ENCODE measurements at regions not wholly inside any gene's neighbourhood (a gene's known extent, or its start where the extent isn't known, plus 50 kb on each side); places are given as distances from the start of the nearest gene placed in this dataset.

DNA sequence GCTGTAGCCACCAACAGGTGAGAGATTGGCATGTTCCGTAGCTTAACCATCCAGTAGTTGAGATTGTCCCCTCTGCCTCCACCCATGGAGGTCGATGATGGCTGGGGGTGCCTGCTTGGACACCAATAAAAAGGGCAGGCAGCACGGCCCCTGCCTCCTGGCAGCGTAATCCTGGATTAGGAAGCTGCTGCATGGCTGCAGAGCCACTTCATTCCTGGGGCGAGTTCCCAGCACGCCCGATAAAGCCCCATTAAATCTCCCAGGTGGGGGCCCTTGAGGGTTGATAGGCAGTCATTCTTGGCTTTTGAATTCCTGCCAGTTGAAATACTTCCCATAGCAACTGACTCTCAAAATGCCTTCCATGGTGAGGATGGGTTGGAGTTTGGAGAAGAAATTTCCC lies 67.8 kb downstream of the PLXNA1 start:
- Histone ChIP-seq H3K36me3 (no peaks in the 10 kb centered on the region), H3K27me3 (no peaks in the 10 kb centered on the region), H3K4me3 (no peak overlapping the region), H3K4me1 (no peaks in the 10 kb centered on the region), H3K9me3 (no peaks in the 10 kb centered on the region), H3K27ac (no peak overlapping the region)
- TF ChIP-seq CTCF (IDR thresholded peaks at IDR 0.05), result no peak
- no peak for DNase-seq (ENCODE audit: low spot score)

DNA sequence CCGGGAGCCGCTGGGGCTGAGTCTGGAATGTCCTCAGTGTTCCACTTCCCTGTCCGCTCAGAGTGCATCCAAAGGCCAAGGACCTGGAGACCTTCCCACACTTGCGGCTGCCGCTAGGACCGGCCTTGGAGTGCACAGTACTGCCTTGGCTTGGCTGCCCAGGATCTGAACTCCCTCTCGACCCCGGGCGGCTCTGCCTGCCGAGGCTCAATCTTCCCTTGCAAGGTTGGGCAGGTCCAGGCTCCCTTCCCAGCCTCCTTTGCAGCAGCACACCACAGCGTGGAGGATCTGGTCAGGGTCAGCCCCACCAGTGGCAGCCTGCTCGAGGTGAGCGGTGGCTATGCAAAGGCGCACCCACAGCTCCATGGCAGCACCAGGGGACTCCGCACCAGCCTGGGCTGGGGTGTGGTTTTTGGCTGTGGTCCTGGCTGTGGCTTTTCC lies 69.2 kb downstream of the PLXNA1 start:
- peak; percentile 83 for DNase-seq (ENCODE audit: low spot score)
- Histone ChIP-seq H3K27me3 (no peaks in the 10 kb centered on the region), H3K9me3 (peaks cover 0 to 6% of the 10 kb centered on the region in 2 donors), H3K4me1 (no peaks in the 10 kb centered on the region), H3K27ac (no peak overlapping the region), H3K4me3 (no peak overlapping the region), H3K36me3 (no peaks in the 10 kb centered on the region)
- no peak for TF ChIP-seq CTCF (IDR thresholded peaks at IDR 0.05)

DNA sequence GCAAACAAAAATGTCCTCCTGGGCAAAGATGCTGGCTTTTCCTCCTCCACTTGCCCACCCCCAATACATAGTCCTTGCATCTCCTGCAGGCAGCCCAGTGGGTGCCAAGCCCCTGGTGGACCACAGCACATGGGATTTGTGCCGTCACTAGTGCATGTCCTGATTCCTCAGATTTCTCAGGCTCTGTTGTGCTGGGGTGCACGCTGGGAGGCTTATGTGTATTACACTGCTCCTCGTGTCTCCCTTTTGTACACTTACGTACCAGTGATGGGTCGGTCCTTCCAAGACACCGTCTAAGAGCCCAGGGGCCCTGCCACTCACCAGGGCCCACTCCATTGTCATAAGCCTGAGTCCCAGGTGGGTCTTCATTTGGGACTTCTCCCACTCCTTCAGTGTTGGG lies 70.1 kb downstream of the PLXNA1 start:
- no peak for TF ChIP-seq CTCF (IDR thresholded peaks at IDR 0.05)
- no peaks in the 10 kb centered on the region for H3K4me1 ChIP-seq
- peaks cover 0 to 8% of the 10 kb centered on the region in 2 donors for H3K9me3 ChIP-seq
- no peaks in the 10 kb centered on the region for H3K27me3 ChIP-seq
- no peak overlapping the region for H3K27ac ChIP-seq
- H3K4me3 ChIP-seq, result no peak overlapping the region
- no peak for DNase-seq (ENCODE audit: low spot score)
- H3K36me3 ChIP-seq, result no peaks in the 10 kb centered on the region

DNA sequence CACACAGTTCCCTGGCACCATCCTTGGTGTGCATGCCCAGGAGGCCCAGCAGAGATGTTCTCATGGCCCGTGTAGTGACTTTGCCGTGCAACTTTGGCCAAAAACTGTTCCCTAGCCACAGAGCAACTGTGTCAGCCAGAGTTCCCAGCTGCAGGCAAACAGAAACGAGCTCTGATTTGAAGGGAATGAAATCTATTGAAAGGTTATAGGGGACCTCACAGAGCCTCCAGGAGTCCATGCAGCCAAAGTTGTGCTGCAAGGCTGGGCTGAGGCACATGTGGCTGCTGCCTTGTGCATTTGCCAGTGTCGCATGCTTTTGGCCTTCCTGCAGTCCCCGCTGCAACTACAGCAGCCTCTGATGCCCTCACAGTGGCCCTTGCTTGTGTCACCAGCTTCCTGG lies 70.5 kb downstream of the PLXNA1 start:
- Histone ChIP-seq H3K9me3 (peaks cover 0 to 8% of the 10 kb centered on the region in 2 donors), H3K27ac (no peak overlapping the region), H3K4me3 (no peak overlapping the region), H3K27me3 (no peaks in the 10 kb centered on the region), H3K4me1 (no peaks in the 10 kb centered on the region), H3K36me3 (no peaks in the 10 kb centered on the region)
- no peak for TF ChIP-seq CTCF (IDR thresholded peaks at IDR 0.05)
- DNase-seq (ENCODE audit: low spot score), result no peak

DNA sequence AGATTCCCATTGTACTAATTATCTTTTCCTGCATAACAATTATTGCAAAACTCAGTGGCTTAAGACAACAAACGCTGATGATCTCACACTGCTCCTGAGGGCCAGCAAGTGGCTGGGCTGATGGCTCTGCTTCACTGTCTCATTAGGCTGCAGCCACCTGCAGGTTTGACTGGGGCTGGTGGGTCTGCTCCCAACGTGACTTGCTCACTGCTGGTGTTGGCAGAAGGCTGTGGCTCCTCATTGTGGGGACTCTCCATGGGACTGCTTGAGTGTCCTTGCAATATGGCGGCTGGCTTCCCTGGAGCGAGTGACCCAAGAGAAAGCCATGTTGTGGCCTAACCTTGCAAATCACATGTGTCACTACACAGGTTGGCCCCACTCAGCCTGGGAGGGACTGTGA lies 71.1 kb downstream of the PLXNA1 start:
- no peak for DNase-seq (ENCODE audit: low spot score)

More for the DNA sequence above, 71.1 kb downstream of the PLXNA1 start:
- H3K27me3 ChIP-seq, result no peaks in the 10 kb centered on the region
- peaks cover 0 to 8% of the 10 kb centered on the region in 2 donors for H3K9me3 ChIP-seq
- TF ChIP-seq CTCF (IDR thresholded peaks at IDR 0.05), result no peak
- no peaks in the 10 kb centered on the region for H3K4me1 ChIP-seq
- H3K27ac ChIP-seq, result no peak overlapping the region
- H3K36me3 ChIP-seq, result no peaks in the 10 kb centered on the region
- no peak overlapping the region for H3K4me3 ChIP-seq

Measured in right atrium auricular region (tissue), 2 donors.